ENCODE measurements at regions not wholly inside any gene's neighbourhood (a gene's known extent, or its start where the extent isn't known, plus 50 kb on each side); places are given as distances from the start of the nearest gene placed in this dataset.

DNA sequence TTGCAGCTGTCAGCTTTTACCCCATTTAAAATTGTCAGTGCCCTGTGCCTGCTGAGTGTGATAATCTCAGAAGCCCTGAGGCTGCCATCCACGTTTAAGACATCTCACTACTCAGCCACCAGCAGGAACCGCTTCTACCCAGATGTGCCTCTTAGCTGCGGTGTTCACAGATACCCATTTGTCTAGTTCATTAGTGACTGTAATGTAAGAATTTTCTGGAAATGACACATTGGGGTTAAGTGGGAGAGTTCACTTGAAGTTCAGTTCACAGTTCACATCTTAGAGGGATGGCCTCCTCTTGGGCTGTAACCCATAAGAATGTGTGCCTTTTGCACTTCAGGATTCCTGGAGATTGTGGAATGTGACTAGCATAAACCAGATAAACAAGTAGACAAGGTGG, 477.7 kb downstream of the BTBD3 start:
- DNase-seq, result no peak

DNA sequence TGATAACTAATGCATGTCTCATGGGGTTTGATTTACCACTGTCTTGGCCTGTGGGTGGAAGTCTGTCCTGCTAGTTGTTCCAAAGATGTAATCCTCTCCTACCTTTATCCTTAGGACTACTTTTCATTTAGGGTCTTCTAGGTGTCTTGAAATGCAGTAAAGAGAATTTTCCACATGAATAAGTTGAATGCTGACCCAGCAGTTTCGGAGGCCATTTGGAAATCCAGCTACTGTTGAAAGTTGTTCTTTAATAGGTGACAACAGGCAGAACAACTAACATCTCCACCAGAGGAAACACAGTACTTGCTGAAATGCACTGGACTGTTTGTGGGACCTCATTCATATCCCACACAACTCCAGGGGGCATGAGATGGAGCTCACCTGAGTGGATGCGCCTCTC, 478.1 kb downstream of the BTBD3 start:
- no peak for DNase-seq

DNA sequence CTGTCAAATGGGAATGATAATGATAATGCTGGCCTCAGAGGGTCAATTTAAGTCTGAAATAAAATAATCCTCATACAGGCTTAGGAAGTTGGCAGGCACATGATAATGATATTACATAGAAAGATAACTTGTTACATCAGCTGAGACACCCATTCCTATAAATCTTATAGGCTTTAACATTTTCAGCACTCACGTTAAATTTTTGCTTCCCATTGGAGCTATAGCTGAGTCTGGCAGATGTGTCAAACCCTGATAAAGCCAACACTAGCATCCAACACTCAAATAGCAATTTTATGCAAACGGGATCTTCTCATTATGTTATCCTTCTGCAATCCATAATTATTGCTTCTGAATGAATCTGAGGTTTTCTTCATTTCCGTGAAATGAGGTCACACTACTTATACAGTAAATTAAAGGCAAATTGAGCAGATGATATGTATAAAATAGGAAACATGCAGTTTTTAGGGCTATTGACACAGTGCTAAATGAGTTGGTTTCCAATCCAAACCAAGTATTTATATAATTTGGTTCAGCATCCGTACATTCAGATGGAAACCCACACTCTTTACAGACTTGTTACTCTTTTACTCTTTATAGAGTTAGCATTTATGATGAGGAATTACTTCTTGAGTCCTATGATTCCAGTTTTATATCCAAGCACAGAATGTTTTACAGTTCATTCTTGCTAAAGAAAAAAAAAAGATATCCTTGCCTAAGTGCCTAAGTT, 481.6 kb downstream of the BTBD3 start:
- no peak for DNase-seq

DNA sequence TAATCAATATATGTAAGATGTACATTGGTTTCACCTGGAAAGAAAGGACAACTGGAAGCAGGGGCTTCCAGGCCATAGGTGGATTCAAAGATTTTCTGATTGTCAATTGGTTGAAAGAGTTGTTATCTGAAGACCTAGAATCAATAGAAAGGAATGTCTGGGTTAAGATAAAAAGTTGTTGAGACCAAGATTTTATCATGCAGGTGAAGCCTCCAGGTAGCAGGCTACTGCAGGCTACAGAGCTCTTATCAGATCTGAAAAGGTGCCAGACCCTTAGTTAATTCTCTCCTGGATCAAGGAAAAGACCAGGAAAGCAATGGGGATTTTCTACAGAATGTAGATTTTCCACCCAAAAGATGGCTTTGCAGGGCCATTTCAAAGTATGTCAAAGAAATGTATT, 487.2 kb downstream of the BTBD3 start:
- DNase-seq, result no peak

DNA sequence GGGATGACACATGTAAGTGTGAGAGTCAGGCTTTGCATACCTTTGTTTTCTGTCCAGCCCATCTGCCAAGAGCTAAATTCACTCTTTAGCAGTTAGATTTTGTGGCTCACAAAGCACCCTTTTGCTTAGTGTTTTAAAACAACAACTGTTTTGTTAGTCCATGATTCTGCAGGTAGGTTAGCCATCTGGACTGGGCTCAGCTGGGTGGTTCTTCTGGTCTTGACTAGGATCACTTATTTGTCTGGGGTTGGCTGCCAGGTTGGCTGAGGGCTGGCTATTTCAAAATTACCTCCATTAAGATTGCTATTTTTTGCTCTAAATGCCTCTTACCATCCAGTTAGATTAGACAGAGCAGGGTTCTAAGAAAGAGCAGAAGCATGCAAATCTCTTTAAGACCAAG, 489.3 kb downstream of the BTBD3 start:
- DNase-seq, result no peak

DNA sequence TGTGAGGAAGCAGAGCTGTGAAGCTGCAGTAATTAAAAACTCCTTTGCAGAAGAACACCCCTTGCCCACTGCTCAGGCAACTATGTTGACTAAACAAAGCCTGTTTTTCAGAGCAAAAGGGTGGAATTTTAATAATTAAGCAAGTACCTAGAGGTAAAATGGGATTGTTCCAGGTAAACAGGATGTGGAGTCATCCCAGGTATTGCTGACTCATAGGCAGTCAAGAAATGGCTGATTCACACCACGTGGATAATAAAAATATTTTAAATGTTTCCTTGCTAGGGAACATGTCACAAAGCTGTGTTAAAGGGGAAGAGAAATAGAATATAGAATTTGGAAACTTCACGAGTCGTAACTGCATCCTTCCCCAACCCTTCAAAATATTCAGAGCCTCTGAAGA, 491.8 kb downstream of the BTBD3 start:
- DNase-seq, result no peak

DNA sequence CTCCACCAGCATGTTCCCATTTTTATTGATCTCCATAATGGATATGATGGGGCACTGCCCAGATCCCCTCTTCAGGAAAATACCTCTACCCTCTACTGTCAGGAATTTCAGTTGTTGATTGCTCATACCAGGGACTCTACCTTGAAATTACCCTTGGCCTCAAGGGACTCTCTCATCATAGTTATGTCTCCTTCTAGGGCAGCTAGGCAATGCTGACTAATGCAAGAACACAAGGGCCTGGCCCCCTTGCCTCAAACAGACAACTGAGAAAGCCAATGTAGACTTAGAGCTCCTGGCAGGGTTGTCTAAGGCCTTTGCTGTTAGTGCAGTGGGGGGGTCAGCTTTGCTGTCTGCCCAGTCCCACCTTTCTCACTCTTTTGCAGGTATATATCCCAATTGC, 493.1 kb downstream of the BTBD3 start:
- no peak for DNase-seq

DNA sequence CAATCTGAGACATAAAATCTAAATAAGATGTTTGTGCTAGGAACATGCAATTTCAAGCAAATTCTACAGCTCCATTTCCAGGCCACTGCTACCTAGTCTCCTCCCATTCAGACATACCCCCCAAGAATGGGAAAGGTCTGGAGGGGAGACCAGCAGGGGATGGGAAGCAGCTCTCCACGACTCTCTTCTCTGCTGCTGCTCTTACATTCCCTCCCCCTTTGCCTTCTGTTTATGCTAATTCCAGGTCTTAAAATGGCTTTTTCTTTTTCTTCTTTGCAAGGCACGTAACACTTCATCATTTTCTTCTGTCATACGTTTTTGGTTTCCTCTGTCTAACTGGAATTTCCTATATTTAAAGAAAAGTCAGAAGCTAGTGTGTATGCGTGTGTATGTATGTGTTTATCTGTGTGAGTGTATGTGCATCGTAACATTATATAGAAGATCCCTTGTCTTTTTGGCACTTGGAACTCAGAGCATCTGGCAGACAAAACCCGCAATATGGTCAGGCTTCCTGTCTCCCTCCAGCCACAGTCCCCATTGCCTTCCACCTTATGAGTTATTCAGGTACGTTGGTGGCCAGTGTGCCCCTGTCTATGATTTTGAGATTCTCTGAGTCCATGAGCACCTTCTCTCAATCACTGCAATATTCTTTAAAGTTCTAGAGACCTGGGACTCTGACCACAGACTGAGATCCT, 493.7 kb downstream of the BTBD3 start:
- no peak for DNase-seq

DNA sequence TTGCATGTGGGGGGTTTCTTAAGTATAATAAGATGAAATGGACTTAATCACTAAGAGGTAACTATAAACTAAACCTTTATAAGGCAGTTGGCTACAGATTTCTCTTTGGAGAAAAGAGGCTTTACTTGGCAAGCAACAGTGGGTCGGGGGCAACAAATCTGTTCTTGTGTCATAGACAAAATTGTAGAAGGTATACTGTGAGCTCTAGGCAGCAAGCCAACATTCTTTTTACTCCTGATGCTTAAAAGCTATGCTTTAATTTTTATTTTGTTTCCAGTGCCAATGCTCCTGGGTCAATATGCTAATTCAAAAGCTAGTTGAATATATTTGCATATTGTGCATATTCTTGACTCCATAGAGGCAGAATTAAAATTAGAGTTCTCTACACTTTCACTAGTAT, 495.4 kb downstream of the BTBD3 start:
- no peak for DNase-seq

DNA sequence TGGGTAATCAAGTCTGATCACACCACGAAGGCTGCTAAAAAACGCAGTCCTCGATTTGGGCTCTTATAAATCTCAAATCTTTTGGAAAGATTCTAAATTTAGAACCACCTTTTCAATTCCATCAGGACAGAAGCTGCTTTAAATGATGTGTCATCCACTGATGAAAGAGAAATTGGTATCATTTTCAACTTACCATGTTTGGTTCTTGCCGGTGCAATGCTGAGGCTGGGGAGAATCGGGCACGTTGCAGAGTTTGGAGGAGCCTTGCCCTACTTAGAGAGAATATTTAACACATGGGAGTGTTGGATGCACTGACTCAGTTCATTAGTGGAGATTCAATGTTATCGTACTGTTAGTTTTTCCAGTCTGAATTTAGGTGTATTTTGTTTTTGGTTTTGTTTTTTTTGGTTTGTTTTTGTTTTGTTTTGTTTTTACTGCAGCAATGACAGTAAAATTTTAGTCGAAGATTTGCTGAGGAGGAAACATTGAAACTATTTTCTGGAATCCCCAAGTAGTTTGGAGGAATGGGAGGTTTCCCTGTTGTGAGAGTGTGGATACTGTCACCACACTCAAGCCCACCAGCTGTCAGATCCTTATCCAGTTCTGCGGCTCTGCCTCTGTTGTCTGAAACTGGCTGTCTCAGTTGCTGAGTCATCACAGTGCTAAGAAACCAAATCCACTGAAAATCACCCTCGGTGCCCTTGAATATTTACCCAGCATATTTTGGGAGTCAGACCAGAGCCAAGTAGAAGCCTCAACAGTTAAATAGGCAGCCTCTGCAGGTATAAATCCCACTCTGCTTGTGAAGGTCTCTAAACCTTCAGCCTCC, 497.0 kb downstream of the BTBD3 start:
- DNase-seq, result no peak

DNA sequence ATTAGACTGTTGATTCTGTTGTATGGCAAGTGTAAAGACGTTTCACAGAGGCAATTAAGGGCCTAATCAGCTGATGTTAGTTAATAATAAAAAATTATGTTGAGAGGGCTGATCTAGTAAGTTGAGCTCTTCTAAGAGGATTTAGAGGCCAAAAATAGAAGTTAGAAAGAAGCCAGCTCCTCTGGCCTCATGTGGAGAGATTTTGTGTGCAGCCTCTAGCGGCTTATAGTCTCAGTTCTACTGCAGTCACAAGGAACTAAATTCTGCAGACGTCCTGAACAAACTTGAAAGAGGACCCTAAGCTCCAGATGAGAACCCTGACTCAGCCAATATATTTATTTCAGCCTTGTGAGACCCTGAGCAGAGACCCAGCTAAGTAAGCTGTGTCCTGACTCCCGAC, 498.6 kb downstream of the BTBD3 start:
- DNase-seq, result no peak

DNA sequence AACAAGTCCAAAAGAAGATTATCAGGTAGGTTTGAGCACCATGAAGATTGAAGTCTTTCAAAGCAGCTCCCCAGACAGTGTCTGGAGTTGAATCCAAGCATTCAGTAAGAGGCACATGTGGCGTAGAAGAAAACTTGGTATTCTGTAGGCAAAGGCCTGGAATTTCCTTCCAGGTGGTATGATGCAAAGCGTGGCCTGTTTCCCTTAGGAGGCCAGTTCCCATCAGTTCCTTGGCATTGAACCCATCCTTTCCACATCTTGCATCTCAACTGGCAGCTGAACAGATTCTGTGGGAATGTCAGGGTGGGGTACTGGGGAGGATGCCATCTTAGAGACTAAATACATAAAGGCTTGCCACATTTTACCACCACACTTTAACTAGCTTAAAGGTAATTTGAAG, 516.0 kb downstream of the BTBD3 start:
- DNase-seq, result no peak

DNA sequence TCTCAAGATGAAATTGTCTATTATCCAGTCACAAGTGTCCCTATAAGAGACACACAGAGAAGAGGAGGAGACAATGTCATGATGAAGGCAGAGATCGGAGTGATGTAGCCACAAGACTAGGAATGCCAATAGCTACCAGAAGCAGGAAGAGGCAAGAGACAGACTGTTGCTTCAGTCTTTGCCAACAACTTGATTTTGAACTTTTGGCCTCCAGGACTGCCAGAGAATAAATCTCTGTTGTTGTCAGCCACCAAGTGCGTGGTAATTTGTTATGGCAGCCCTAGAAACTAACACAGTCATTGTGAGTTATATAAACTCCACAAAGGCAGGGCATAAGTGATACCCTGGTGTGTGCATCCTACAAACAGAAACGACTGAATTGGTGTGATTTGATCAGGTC, 517.0 kb downstream of the BTBD3 start:
- no peak for DNase-seq

DNA sequence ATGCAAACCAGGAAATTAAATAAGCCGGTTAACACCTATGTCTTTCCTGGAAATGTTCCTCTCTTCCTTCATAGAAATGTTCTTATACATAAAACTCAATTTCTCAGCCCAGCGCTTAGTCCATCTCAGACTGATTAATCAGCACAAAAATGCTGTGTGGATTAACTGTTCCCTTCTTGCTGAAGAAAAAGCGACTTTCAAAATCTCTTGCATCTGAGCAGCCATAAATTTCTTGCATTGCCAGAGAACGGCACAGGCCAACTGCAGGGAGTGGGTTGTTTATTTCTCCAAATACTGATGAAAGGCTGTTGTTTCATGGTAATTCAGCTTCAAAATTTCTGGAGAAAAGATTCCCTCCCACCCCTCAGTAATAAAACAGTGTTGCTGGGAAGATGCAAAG, 517.6 kb downstream of the BTBD3 start:
- no peak for DNase-seq

DNA sequence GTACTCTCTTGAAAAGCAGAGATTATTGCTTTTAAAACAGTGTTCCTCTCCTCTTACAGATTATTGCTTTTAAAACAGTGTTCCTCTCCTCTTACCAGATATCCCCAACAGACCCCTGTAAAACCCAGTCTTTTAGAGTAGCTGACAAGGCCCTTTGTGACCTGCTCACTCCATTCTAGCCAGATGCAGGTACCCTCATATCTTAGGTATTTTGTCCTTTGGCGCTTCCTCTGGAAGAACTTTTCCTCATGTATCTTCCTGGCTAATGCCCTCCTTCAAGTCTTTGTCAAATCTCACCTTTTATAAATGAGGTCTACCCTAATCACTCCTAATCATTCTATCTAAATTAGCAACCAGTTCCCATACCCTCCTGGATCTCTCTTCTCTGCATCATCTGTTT, 536.0 kb downstream of the BTBD3 start:
- DNase-seq, result no peak

DNA sequence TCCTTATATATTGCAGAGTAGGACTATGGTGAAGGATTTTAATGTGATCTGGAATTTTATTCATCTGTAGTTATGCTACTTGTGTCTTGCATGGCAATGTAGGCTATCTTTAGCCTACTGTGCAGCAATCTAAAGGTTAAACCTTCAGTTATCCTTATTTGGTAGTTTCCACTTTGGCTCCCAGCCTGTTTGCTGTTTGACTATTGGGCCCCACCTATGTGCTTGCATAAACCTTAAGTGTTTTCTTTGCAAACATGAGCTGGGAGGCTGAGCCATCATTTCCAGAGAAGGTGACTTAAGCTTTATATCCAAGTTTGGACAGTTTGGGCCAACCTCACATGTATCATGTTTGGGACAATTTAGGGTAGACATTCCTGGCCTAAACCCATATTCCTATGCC, 537.5 kb downstream of the BTBD3 start:
- no peak for DNase-seq

DNA sequence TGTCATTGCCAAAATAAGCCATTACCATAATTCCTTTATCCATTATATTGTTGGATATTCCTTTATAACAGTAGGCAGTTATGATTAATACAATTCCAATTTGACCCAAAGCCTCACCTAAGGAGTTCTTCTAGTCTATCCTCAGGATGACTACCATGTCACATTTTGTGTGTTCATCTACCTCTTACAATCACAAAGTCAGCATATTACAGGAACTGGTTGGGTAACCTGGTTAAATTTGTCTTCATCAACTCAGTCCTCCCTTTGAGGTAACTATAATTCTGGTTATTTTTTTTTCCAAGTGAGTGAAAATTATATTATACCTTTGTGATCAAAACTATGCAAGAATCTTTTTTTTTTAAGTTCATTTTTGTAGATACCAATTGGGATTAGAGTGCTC, 540.5 kb downstream of the BTBD3 start:
- DNase-seq, result no peak

DNA sequence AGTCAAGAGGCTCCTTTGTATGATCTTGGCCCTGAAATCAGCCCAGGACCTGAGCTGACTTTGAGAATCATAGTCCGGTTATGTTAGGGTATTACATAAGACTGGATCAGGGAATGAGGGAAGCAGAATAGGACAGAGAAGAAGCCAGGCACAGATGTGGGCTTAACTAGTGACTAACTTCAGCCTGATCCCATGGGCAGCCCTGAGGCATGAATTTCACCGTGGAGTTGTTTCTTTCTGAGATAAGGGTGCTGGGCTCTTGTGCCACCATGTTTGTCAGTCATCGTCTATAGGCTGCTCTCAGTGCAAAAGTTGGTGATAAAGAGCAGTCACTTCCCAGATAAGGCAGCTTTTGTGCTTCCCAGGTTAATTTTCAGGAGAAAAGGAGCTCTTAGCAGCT, 544.7 kb upstream of the SPTLC3 start:
- DNase-seq, result no peak

DNA sequence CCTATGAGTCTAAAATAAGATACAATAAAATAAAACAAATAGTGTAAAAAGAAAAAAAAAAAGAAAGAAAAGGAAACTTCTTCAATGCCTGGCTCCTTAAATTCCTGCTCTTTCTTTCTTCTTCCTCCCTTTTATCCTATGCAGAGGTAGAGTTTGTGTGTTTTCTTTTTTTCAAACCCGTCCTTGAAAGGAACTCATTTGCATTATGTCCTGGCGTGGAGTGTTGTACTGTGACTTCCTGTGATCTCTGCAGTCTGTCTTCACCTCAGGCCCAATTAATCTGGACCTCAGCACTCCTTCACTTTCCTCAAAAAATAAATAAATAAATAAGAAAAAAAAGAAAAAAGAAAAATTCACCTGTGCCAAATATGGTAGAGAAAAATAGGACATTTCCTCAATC, 541.9 kb upstream of the SPTLC3 start:
- no peak for DNase-seq

DNA sequence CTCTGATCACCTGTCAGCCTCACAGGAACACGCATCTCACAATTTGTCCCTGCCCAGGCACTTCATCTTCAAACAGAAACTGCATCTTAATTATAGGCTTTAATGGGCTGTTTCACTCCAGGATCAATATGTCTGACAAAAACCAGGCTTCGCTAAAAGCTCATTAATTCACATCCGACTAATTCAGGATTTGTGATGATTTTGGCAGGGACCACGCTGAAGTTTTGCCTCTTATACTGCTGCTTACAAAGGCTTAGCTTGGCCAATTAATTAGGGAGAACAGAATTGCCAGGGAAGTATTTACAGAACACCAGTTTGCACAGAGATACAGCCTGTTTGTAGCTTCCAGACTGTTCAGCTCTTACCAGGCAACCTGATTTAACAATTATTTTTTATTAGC, 541.0 kb upstream of the SPTLC3 start:
- DNase-seq, result no peak

DNA sequence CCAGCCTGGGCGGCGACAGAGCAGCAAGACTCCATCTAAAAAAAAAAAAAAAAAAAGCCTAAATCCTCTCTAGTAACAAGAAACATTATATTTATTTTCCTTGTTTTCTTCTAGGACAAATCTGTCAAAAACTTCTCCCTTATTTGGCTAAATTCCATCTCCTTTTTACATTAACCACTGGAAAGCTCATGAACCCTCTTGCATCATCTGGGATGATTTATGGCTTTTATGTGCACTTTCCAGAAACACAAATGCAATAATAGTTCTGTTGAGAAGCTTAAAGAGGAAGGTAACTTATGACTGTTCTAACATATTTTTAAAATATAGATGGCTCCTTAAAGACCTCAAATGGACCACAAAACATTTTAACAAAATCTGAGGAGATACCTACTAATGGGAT, 526.1 kb upstream of the SPTLC3 start:
- no peak for DNase-seq

DNA sequence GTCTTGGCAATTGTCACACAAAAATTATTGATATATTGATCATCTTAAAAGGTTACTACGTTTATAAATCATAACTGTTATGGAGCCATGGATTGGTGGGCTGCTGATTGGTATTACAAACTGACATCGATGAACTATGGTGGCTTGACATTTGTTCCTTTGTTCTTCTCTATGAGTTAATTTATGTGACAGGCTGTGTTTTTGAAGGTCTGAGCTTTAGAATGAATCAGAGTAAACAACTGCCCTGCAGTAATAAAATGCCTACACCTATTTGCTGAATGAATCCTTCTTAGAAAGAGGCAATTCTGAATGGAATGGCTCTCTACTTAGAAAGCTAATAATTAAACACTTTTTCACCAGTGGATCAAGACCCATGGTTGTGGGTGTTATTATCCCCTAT, 506.3 kb upstream of the SPTLC3 start:
- DNase-seq, result no peak

DNA sequence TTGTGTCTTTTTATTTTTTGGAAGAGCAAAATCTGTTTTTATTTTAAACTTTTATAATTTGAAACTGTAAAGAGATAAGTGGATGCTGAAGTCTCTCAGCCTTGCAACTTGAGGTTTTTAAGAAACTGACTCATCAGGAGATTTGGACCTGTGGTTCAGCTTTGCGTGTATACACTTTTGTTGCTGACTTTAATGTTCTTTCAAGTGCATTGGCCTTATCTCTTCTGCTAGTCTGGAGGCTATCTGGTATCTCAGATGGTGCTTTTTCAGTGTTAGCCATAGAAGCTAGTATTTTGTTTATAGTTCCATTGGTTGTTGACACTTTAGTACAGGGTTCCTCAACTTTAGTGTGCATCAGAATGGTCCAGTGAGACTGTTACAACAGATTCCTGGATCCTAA, 504.0 kb upstream of the SPTLC3 start:
- DNase-seq, result no peak

DNA sequence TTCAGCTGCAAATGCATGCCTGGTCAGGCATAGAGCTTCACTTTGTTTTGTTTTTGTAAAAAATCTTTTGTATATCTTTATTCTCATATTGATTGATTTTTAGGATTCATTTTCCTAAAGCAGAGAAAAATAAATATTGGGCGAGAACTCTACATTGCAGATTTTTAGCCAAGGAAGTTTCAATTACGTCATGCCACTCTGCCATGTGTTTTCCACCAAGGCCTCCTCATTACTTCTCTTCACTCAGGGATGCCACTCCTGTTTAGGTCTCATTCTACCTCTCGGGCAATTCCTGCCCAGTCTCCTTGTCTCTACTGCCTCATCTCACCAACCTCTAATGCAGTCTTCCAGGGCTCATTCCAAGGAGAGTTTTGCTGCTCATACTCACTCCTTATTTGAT, 497.3 kb upstream of the SPTLC3 start:
- no peak for DNase-seq
